ENCODE measurements at regions not wholly inside any gene's neighbourhood (a gene's known extent, or its start where the extent isn't known, plus 50 kb on each side); places are given as distances from the start of the nearest gene placed in this dataset.
A peak's percentile ranks its signal among the peaks of the same experiment; 100 is the strongest.
"Not testable (repeated sequence)": the region's sequence is repeated elsewhere in the genome, so short reads cannot be mapped to it uniquely, and the experiment has no call there.

- no peak for DNase-seq
Measured at GRCh38 chr1:5684791-5685190, 307.4 kb downstream of the NPHP4 start.

- DNase-seq, result no peak
Measured at GRCh38 chr1:5683446-5683845, 308.8 kb downstream of the NPHP4 start.

DNA sequence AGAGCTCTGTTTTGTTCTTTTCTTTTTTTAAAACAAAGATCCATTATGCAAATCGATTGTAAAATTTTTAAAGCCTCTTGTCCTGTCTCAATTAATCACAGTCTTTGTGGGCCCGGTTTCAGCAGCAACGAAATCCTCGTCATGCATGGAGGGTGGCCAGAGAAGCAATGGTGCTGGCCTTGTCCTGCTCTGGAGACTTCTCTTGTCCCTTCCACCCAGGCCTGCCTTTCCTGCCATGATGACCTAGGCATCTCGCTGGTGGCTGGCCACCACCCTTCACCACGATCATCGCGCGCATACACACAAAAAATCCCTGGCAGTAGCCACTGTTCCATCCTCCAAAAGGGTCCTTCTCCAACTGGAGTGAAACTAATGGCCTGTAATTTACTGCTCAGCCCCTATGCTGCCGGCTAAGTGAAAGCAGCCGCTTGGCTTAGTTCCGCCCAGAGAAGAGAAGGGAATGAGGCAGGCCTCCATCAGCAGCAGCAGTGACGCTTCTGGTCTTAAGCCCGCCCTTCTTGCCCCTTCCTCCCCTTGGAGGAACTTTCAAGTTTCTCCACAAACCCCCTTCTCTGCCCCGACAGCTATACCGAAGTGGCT, 309.5 kb downstream of the NPHP4 start:
- no peak for DNase-seq

DNA sequence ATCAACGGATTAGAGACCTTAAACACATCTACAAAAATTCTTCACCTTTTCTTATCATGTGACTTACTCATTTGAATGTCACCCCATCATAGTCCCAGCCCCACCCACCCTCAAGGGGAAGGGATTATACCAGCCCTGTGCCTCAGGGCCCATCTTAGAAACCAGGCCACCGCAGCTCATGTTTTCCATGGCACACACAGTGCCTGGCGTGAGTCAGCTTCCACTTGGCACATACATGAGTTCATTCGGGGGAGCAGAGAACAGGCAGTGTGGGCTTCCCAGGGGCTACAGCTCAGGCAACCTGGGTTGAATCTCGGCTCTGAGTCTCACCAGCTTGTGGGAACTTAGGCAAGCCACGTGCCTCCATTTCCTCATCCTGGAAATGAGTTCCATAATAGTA, 310.6 kb downstream of the NPHP4 start:
- DNase-seq, result no peak

DNA sequence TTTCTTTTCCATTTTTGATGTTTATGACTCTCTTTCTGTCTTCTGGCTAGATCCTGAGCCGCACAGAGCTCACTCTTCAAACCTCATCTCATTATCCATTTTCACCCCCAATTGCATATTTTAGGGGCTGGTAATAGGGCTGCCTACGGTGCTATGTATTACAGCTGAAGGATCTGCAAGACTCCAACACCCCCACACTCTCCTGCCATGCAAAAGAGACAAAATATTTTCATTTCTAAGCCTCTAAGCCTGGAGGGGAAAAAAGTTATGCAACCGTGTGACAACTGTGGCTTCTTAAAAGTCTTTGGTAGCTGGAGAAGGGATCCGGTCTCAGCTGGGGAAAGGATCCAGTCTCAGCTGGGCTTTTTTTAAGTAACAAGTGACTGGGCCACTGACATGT, 311.6 kb downstream of the NPHP4 start:
- no peak for DNase-seq

- DNase-seq, result no peak
Measured at GRCh38 chr1:5678759-5679158, 313.5 kb downstream of the NPHP4 start.

DNA sequence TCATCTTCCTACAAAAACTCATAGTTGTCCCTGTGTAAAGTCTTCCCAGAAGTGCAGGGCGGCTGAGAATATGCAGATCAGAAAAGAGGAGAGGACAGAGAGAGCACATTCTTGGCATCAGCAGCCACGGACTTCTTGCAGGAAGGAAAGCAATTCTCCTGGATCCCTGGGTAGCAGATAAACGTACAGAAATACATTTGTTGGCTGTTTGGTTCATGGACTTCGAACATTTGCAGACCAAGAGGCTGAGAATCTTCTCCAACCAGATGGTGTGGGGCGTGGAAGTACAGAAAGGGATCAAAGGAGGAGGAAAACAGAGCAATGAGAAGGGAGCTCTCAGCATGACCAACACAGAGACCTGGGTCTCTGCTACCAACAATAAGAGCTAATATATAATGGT, 319.9 kb downstream of the NPHP4 start:
- DNase-seq, result not testable (repeated sequence)

GRCh38 chr1:5670590-5671350, 321.5 kb downstream of the NPHP4 start:
- DNase-seq, result no peak

DNA sequence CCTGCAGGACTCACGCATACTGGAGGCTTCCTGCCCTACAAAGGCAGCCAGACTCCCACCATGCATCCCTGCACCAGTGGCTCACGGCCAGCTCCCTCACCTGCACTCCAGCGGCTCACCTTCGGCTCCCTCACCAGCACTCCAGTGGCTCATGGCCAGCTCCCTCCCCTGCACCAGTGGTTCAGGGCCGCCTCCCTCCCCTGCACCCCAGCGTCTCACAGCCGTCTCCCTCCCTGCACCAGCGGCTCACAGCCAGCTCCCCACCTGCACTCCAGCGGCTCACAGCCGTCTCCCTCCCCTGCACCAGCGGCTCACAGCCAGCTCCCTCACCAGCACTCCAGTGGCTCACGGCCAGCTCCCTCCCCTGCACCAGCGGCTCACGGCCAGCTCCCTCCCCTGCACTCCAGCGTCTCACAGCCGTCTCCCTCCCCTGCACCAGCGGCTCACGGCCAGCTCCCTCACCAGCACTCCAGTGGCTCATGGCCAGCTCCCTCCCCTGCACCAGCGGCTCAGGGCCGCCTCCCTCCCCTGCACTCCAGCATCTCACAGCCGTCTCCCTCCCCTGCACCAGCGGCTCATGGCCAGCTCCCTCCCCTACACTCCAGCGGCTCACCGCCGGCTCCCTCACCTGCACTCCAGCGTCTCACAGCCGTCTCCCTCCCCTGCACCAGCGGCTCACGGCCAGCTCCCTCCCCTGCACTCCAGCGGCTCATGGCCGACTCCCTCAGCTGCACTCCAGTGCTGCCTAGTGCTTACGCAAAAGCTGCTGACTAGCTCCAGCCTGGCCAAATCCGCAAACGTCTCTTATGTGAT, 324.5 kb downstream of the NPHP4 start:
- DNase-seq, result no peak

GRCh38 chr1:5664906-5665875, 327.0 kb downstream of the NPHP4 start:
- no peak for DNase-seq

- DNase-seq, result no peak
Measured at GRCh38 chr1:5664081-5664768, 328.0 kb downstream of the NPHP4 start.

DNA sequence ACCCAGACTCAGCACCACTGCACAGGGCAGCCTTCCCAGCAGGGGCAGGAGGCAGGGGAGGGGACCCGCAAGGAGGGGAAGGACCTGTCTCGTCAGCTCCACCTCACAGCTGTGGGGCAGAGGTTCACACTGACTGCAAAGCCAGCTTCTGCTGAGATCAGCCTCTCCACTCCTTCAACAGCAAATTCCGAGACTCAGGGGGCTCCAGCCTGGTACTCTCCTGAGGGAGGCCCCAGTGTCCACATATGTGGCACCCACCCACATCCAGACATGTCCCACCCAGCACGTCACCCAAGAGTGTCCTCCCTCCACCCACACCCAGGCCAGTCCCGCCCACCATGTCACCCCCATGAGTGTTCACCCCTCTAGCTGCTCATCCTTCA, 329.5 kb downstream of the NPHP4 start:
- DNase-seq, result no peak

DNA sequence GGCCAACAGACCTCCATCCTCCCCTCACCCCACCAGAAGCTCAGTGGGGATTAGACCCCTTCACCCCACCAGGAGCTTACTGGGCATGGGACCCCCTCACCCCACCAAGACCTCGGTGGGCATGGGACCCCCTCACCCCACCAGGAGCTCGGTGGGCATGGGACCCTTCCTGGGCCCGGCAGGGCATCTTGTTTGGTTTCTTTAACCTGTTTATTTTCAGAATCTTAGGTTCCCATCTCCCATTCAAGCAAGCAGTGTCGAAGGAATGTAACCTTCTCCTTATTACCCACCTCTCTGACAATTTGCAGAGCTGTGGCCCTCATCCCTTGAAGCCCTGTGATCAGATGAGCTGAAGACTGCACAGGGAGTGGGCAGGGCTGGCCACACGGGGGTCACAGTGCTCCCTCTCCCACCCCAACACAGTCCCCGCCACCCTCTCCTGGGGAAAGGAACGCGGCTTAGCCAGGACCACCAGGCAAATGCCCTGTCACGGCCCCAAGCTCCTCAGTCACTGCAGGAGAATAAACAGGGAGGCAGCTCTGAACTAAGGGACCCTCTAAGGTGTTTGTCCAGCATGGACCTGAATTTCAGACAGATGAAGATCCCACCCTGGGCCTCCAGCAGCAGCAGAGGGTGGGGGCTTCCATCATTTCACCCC, 330.0 kb downstream of the NPHP4 start:
- DNase-seq, result no peak

GRCh38 chr1:5661196-5662085, 330.8 kb downstream of the NPHP4 start:
- no peak for DNase-seq

DNA sequence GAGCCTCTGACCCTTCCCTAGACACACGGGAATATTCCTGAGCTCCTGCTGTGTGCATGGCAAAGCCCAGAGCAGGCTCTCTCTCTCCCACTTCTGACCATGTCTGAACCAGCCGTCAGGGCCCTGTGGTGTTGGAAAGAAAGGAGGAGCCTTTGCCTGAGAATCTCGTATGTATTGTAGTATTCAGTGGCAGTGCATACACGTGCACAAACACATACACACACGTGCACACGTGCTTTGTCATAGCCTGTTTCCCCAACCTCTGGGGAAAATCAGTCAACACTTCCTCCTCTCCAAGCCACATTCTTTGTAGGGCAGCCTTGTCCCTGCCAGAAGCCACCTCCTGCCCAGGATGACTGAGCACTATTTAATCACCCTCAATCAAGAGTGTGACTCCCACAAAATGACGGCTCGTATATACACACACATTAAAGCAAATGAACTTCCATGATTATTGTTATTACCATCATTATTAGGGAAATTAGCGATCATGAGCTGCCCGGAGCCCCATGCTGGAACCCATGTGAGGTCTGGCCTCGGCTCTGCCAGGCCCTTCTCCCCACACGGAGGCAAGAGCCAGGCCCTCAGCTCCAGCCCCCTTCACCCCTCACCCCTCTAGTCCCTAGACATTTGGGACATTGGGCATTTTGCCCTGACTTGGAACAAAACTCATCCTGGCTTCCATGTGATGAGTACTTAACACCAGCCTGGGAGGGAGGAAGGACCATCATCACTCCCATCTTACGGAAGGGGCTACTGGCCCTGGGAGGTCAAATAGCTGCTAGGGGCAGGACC, 331.9 kb downstream of the NPHP4 start:
- peak in 1 of 4 experiments; percentile 6 for DNase-seq

DNA sequence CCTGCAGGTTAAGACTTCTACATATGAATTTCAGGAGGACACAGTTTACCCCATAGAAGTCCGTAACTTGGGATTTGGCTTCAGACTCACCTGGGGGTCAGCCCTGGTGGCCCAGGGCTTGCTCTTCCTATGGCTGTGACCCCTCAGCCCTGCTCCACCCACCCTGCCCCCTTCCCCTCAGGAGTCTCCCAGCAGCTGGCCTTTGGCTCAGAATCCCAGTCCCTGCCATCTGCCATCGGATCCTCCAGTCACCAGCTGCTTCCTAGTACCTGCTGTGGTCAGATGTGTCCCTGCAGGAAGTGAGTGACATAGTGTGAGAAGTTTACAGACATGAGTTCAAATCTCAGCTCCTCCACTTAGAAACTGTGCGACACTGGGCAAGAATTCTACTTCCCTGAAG, 332.6 kb downstream of the NPHP4 start:
- DNase-seq, result no peak

- DNase-seq, result no peak
Measured at GRCh38 chr1:5658340-5659316, 333.6 kb downstream of the NPHP4 start.
